ENCODE measurements at regions not wholly inside any gene's neighbourhood (a gene's known extent, or its start where the extent isn't known, plus 50 kb on each side); places are given as distances from the start of the nearest gene placed in this dataset.
"Not testable (repeated sequence)": the region's sequence is repeated elsewhere in the genome, so short reads cannot be mapped to it uniquely, and the experiment has no call there.

DNA sequence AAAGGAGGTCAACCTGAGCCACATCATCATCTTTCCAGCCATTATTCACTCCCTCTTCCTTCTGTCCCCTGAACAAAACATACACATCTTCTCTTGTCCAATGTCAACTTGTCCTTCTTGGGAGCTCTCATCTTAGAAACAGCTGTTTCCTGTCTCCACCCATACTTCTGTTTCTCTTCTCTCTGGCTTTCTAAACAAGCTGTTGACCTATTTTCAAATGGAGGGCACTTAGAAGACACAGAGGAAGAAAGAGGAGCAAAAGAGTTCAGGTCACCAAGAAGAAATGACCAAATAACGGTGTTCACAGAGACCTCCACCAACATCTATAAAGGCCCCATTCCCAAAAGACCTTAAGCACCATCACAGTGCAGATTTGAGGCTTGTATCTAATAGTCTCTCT lies 355.9 kb upstream of the HNRNPA3 start:
- DNase-seq (ENCODE audit: low read depth) = no peak
- no peak overlapping the region for H3K4me3 ChIP-seq (ENCODE audit: low read depth, low read length)
- TF ChIP-seq, protein P1, sequence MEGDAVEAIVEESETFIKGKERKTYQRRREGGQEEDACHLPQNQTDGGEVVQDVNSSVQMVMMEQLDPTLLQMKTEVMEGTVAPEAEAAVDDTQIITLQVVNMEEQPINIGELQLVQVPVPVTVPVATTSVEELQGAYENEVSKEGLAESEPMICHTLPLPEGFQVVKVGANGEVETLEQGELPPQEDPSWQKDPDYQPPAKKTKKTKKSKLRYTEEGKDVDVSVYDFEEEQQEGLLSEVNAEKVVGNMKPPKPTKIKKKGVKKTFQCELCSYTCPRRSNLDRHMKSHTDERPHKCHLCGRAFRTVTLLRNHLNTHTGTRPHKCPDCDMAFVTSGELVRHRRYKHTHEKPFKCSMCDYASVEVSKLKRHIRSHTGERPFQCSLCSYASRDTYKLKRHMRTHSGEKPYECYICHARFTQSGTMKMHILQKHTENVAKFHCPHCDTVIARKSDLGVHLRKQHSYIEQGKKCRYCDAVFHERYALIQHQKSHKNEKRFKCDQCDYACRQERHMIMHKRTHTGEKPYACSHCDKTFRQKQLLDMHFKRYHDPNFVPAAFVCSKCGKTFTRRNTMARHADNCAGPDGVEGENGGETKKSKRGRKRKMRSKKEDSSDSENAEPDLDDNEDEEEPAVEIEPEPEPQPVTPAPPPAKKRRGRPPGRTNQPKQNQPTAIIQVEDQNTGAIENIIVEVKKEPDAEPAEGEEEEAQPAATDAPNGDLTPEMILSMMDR (conservative IDR thresholded peaks at IDR 0.05; ENCODE audit: low read depth, low read length) = no peak

DNA sequence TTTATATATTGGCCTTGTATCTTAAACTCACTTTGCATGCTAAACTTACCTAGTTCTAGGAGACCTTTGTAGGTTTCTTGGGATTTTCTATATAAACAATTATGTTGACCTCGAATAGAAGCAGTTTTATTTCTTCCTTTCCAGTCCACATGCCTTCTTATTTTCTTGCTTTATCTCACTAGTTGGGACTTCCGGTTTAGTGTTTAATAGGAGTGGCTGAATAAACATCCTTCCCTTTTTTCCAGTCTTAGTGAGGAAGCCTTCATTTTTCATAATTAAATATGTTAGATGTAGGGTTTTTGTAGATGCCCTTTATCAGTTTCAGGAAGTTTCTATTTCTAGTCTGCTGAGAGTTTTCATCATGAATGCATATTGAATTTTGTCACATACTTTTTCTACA lies 347.3 kb upstream of the HNRNPA3 start:
- DNase-seq (ENCODE audit: low read depth) = no peak
- H3K4me3 ChIP-seq (ENCODE audit: low read depth, low read length) = no peak overlapping the region
- TF ChIP-seq, protein P1 (conservative IDR thresholded peaks at IDR 0.05; ENCODE audit: low read depth, low read length) = no peak

GRCh38 chr2:176872406-176872805 lies 340.2 kb upstream of the HNRNPA3 start:
- H3K4me3 ChIP-seq (ENCODE audit: low read depth, low read length) = no peak overlapping the region
- DNase-seq (ENCODE audit: low read depth) = no peak
- TF ChIP-seq, protein P1 (conservative IDR thresholded peaks at IDR 0.05; ENCODE audit: low read depth, low read length) = no peak

- DNase-seq (ENCODE audit: low read depth) = no peak
- H3K4me3 ChIP-seq (ENCODE audit: low read depth, low read length) = no peak overlapping the region
- TF ChIP-seq, protein P1 (conservative IDR thresholded peaks at IDR 0.05; ENCODE audit: low read depth, low read length) = peak; percentile 57
These were observed 339.2 kb upstream of the HNRNPA3 start for GRCh38 chr2:176873403-176873802.

DNA sequence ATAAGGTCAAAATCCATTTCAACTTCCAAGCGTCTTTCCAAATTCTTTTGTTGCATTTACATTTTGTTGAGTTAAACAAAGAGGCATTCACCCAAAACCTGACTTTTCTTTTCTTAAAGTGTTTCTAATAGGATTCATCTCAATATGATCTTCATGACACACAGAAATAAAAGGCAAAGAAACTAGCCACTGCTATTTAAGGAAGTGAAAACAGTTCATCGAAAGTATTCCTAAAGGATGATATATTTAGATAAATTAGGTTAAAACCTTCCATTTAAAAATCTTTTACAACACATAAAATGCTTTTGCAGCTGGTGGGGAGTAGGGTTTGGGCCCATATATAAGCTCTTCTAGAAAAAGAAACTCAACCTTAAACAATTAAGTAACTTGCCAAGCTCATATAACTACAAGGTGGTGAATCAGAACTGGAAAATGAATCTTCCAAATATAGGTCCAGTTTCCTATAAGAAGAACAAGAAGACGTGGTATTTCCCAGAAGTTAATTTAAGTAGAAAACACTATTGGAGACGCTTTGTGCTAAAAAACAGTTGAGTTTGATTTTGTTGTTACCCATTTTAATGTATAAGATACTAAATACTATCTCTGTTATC lies 336.0 kb upstream of the HNRNPA3 start:
- no peak overlapping the region for H3K4me3 ChIP-seq (ENCODE audit: low read depth, low read length)
- TF ChIP-seq, protein P1 (conservative IDR thresholded peaks at IDR 0.05; ENCODE audit: low read depth, low read length) = no peak
- DNase-seq (ENCODE audit: low read depth) = no peak

DNA sequence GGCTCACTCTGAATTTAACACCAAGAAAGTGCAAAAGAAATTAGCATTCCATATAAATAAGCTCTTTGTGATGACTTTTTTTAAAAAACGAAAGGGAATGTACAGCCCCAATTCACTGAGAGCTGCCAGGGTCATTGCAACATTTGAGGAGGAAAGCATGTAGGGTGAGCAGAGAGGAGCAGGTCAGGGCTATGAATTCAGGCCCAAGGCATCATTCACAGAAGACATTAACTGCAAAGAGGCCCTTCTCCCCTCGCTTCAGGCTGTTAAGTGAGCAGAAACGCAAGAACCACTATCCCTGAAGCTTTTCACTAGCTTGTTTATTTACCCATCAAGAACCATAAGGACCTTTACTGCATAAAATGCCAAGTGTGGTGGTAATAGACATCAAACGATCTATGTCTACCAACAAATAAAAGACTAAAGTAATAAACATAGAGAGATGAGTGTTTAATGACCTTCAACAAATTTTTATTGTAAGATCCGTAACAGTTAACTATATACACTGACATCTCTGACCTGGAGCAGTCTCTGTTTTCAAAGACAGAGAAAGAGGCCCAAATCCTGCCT lies 333.1 kb upstream of the HNRNPA3 start:
- DNase-seq (ENCODE audit: low read depth) = no peak
- TF ChIP-seq, protein P1 (conservative IDR thresholded peaks at IDR 0.05; ENCODE audit: low read depth, low read length) = no peak
- H3K4me3 ChIP-seq (ENCODE audit: low read depth, low read length) = no peak overlapping the region

DNA sequence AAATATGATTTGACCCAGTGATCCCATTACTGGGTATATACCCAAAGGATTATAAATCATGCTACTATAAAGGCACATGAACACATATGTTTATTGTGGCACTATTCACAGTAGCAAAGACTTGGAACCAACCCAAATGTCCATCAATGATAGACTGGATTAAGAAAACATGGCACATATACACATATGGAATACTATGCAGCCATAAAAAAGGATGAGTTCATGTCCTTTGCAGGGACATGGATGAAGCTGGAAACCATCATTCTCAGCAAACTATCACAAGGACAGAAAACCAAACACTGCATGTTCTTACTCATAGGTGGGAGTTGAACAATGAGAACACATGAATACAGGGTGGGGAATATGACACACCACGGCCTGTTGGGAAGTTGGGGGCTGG lies 330.5 kb upstream of the HNRNPA3 start:
- DNase-seq (ENCODE audit: low read depth); H3K4me3 ChIP-seq (ENCODE audit: low read depth, low read length): not testable (repeated sequence)

Measured in epithelial cell of proximal tubule (primary cell).